ENCODE measurements at regions not wholly inside any gene's neighbourhood (a gene's known extent, or its start where the extent isn't known, plus 50 kb on each side); places are given as distances from the start of the nearest gene placed in this dataset.

DNA sequence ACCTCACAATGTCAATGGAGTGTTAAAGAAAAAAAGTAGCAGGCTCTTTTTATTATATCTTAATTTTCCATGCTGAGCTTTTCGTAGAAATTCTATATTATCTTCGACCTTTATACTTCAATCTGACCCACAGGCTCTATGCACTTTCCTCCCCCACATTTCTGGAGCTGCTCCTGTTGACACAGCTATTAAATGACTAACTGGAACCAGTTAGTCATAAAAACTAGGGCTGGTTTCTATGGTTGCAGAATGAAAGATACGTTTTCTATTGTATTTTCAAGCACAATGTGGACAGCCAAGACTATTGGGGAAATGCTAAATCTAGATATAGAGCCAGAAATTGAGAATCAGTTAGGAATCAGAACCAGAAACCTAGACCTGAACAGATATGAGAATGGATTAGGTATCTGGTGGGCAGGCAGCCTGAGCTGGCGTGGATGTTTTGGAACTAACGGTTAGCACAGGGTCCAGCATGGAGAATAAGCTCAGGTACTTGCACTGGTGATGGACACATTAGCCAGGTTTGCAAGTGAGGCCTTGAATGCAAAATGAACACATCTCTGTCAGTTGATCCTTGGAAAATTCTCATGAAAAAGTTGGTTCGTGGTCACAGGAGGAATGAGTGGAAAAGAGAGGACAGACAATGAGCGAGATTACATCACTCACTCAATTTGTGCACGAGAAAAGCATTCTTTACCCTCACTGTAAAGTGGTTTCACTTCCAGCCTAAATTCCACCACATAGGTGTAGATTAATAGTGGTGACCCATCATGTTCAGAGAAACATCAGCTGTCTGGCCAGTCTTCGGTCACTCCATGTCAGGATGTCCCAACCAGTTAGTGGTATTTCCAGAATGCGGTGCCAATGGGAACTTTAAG, 144.6 kb upstream of the EPHA4 start:
- Mint-ChIP-seq H3K36me3 (no peaks in the 10 kb centered on the region), H3K9me3 (peaks cover 0 to 9% (median 2%) of the 10 kb centered on the region in 7 donors), H3K27ac (no peak overlapping the region), H3K4me1 (no peaks in the 10 kb centered on the region), H3K27me3 (no peaks in the 10 kb centered on the region), H3K4me3 (no peak overlapping the region)
- Histone ChIP-seq H3K9me3 (ENCODE audit: control insufficient read depth in 2 of 2, low read length in 2 of 2) (no peaks in the 10 kb centered on the region), H3K4me1 (ENCODE audit: control insufficient read depth, insufficient read depth, low read length, poor library complexity, severe bottlenecking) (no peaks in the 10 kb centered on the region), H3K36me3 (ENCODE audit: control insufficient read depth, insufficient read depth, low read length) (no peaks in the 10 kb centered on the region), H3K4me3 (ENCODE audit: low read depth, low read length) (no peak overlapping the region), H3K27ac (ENCODE audit: insufficient read depth, low read length, poor library complexity, severe bottlenecking) (no peak overlapping the region), H3K27me3 (ENCODE audit: control insufficient read depth, insufficient read depth, low read length) (no peaks in the 10 kb centered on the region)
- DNase-seq (no peak), ATAC-seq (ENCODE audit: low read depth in 2 of 2) (no peak)

DNA sequence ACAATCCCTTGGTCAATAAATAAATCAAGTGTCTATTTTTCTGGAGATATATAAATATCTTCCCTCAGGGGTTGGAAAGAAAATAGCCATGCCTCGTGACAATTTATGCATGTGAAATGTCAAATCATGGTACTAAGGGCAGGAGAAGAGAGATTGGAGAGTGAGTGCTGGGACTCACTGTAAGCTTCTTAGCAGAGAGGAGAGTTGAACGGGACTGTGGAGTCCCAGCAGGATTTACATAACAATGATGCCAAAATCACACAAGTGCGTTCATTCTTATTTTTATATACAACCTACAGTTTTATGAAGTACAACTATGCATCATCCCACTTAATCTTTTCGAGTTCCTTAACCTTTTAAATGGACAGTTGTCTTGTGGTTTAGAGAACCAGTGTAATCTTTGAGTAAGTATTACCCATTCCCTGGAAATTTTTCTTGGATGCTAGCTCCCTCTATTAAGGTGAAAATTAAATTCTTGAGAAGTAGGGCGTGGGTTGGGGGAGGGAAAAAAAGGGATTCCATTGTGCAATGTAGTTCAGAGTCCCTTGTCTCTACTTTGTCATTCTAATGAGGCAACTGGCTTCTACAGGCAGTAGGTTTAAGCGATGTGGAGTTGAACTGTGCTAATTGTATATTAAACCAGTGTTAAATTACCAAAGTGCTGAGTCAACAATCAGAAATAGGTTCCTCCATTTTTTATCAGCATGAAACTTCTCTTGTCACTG, 143.6 kb upstream of the EPHA4 start:
- no peak overlapping the region for H3K4me3 ChIP-seq (ENCODE audit: low read depth, low read length)
- Mint-ChIP-seq H3K9me3 (peaks cover 0 to 8% (median 2%) of the 10 kb centered on the region in 7 donors), H3K27ac (no peak overlapping the region), H3K27me3 (no peaks in the 10 kb centered on the region), H3K4me3 (no peak overlapping the region), H3K4me1 (no peaks in the 10 kb centered on the region), H3K36me3 (no peaks in the 10 kb centered on the region)
- H3K9me3 ChIP-seq (ENCODE audit: control insufficient read depth in 2 of 2, low read length in 2 of 2): no peaks in the 10 kb centered on the region
- no peaks in the 10 kb centered on the region for H3K36me3 ChIP-seq (ENCODE audit: control insufficient read depth, insufficient read depth, low read length)
- no peaks in the 10 kb centered on the region for H3K4me1 ChIP-seq (ENCODE audit: control insufficient read depth, insufficient read depth, low read length, poor library complexity, severe bottlenecking)
- no peaks in the 10 kb centered on the region for H3K27me3 ChIP-seq (ENCODE audit: control insufficient read depth, insufficient read depth, low read length)
- H3K27ac ChIP-seq (ENCODE audit: insufficient read depth, low read length, poor library complexity, severe bottlenecking): no peak overlapping the region
- no peak for DNase-seq
- no peak for ATAC-seq (ENCODE audit: low read depth in 2 of 2)

DNA sequence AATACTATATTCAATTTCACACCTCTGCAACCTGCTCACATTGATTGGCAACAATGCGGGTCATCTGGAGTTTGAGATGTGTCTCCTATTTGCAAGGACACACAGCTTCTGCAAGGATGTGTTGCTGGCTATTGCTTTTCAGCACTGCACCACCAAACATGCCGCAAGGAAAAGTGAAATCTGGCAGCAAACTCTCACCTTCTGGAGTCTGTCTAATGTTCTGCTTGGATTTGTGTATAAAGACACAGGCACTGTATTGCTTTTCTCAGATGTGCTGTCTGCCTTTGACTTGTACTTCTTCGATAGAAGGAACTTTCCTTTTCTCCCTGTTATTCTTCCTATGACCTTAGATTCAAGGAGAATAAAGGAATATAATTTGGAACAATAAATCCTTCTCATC, 138.6 kb upstream of the EPHA4 start:
- Mint-ChIP-seq H3K27ac (no peak overlapping the region), H3K27me3 (no peaks in the 10 kb centered on the region), H3K36me3 (no peaks in the 10 kb centered on the region), H3K4me3 (no peak overlapping the region), H3K9me3 (peaks cover 0 to 8% (median 0%) of the 10 kb centered on the region in 7 donors), H3K4me1 (no peaks in the 10 kb centered on the region)
- H3K9me3 ChIP-seq (ENCODE audit: control insufficient read depth in 2 of 2, low read length in 2 of 2): no peaks in the 10 kb centered on the region
- no peaks in the 10 kb centered on the region for H3K4me1 ChIP-seq (ENCODE audit: control insufficient read depth, insufficient read depth, low read length, poor library complexity, severe bottlenecking)
- no peaks in the 10 kb centered on the region for H3K36me3 ChIP-seq (ENCODE audit: control insufficient read depth, insufficient read depth, low read length)
- H3K27me3 ChIP-seq (ENCODE audit: control insufficient read depth, insufficient read depth, low read length): no peaks in the 10 kb centered on the region
- no peak for DNase-seq
- H3K27ac ChIP-seq (ENCODE audit: insufficient read depth, low read length, poor library complexity, severe bottlenecking): no peak overlapping the region
- no peak for ATAC-seq (ENCODE audit: low read depth in 2 of 2)
- H3K4me3 ChIP-seq (ENCODE audit: low read depth, low read length): no peak overlapping the region

DNA sequence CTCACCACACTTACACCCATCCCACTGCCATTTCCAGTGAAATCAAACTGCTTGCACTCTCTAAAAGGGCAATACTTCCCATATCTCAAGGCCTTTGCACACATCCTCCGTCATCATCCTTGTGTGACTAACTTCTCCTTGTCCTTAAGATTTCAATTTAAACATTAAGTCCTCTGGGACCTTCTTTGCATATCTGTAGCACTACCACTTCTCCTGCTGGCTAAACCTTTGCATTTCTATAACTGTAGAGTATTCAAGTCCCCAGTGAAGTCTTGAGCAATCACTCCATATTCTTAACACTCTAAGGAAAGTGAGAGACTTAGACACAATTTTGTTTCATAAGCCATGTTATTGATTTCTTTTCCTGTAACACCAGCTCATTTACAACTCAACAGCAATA, 136.8 kb upstream of the EPHA4 start:
- no peak for DNase-seq
- Histone ChIP-seq H3K4me3 (ENCODE audit: low read depth, low read length) (no peak overlapping the region), H3K27me3 (ENCODE audit: control insufficient read depth, insufficient read depth, low read length) (no peaks in the 10 kb centered on the region), H3K9me3 (ENCODE audit: control insufficient read depth in 2 of 2, low read length in 2 of 2) (no peaks in the 10 kb centered on the region), H3K27ac (ENCODE audit: insufficient read depth, low read length, poor library complexity, severe bottlenecking) (no peak overlapping the region), H3K36me3 (ENCODE audit: control insufficient read depth, insufficient read depth, low read length) (no peaks in the 10 kb centered on the region), H3K4me1 (ENCODE audit: control insufficient read depth, insufficient read depth, low read length, poor library complexity, severe bottlenecking) (no peaks in the 10 kb centered on the region)
- ATAC-seq (ENCODE audit: low read depth in 2 of 2): no peak
- Mint-ChIP-seq H3K36me3 (no peaks in the 10 kb centered on the region), H3K27me3 (no peaks in the 10 kb centered on the region), H3K4me3 (no peak overlapping the region), H3K4me1 (no peaks in the 10 kb centered on the region), H3K27ac (no peak overlapping the region), H3K9me3 (peaks cover 0 to 5% (median 0%) of the 10 kb centered on the region in 7 donors)

DNA sequence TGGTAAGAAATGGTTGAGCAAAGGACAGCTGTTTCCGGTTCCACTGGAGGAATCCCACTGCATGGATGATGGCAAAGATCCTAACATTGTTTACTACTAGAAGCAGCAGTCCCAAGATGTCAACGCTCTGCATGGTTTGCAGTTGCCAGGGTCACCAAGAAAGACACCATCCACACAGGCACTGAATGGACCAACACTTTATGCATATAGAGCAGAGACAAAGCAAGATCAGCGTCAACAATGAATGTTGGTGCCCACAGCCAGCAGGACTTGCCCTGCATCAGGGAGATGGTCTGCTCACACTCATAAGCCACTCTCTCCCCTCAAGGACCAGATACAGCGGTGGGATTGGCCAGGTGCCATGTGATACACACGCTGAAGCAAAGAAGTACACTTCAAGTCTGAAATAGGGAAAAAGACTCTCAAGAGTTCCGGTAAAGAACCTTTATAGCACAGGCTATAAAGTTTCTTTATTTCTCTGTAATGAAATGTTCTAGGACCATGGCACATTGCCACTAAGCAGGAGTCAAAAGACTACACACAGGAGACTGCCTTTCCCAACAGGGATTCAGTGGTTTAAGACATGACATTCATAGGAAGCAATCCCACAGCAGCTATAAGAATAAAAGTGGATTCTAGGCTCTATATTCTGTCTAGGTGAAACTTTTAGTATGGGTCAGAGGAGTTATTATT, 133.2 kb upstream of the EPHA4 start:
- no peaks in the 10 kb centered on the region for H3K4me1 Mint-ChIP-seq
- no peaks in the 10 kb centered on the region for H3K36me3 Mint-ChIP-seq
- ATAC-seq (ENCODE audit: low read depth in 2 of 2) (no peak), DNase-seq (no peak)
- H3K27me3 ChIP-seq (ENCODE audit: control insufficient read depth, insufficient read depth, low read length): no peaks in the 10 kb centered on the region
- no peaks in the 10 kb centered on the region for H3K9me3 ChIP-seq (ENCODE audit: control insufficient read depth in 2 of 2, low read length in 2 of 2)
- H3K27me3 Mint-ChIP-seq: no peaks in the 10 kb centered on the region
- no peak overlapping the region for H3K27ac Mint-ChIP-seq
- H3K27ac ChIP-seq (ENCODE audit: insufficient read depth, low read length, poor library complexity, severe bottlenecking): no peak overlapping the region
- no peaks in the 10 kb centered on the region for H3K36me3 ChIP-seq (ENCODE audit: control insufficient read depth, insufficient read depth, low read length)
- H3K9me3 Mint-ChIP-seq: peaks cover 0 to 2% (median 0%) of the 10 kb centered on the region in 7 donors
- H3K4me3 Mint-ChIP-seq: no peak overlapping the region
- no peak overlapping the region for H3K4me3 ChIP-seq (ENCODE audit: low read depth, low read length)
- H3K4me1 ChIP-seq (ENCODE audit: control insufficient read depth, insufficient read depth, low read length, poor library complexity, severe bottlenecking): no peaks in the 10 kb centered on the region

DNA sequence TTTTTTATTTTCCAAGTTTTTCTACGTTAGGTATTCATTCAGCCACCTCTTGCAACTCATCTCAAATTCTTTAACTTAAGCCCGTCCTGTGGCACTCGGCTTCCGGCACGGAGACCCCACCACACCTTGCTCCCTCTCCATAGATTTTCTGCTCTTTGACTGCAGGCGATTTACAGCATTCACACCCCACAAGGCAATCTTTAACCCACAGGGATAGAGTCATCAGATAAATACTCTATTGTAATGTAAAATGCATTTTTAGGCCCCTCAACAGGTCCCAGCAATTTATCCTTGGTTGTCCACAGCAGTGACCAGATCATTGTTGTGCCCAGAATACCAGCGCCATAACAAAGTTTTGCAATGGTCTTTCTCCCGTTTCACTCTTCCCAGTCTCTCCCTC, 132.3 kb upstream of the EPHA4 start:
- H3K4me1 ChIP-seq (ENCODE audit: control insufficient read depth, insufficient read depth, low read length, poor library complexity, severe bottlenecking): no peaks in the 10 kb centered on the region
- no peak overlapping the region for H3K27ac ChIP-seq (ENCODE audit: insufficient read depth, low read length, poor library complexity, severe bottlenecking)
- no peaks in the 10 kb centered on the region for H3K36me3 ChIP-seq (ENCODE audit: control insufficient read depth, insufficient read depth, low read length)
- H3K9me3 ChIP-seq (ENCODE audit: control insufficient read depth in 2 of 2, low read length in 2 of 2): no peaks in the 10 kb centered on the region
- no peak overlapping the region for H3K4me3 Mint-ChIP-seq
- H3K27me3 ChIP-seq (ENCODE audit: control insufficient read depth, insufficient read depth, low read length): no peaks in the 10 kb centered on the region
- DNase-seq: no peak
- no peaks in the 10 kb centered on the region for H3K36me3 Mint-ChIP-seq
- no peaks in the 10 kb centered on the region for H3K4me1 Mint-ChIP-seq
- no peaks in the 10 kb centered on the region for H3K27me3 Mint-ChIP-seq
- H3K27ac Mint-ChIP-seq: no peak overlapping the region
- no peak overlapping the region for H3K4me3 ChIP-seq (ENCODE audit: low read depth, low read length)
- peaks cover 0 to 3% (median 0%) of the 10 kb centered on the region in 7 donors for H3K9me3 Mint-ChIP-seq
- ATAC-seq (ENCODE audit: low read depth in 2 of 2): no peak

DNA sequence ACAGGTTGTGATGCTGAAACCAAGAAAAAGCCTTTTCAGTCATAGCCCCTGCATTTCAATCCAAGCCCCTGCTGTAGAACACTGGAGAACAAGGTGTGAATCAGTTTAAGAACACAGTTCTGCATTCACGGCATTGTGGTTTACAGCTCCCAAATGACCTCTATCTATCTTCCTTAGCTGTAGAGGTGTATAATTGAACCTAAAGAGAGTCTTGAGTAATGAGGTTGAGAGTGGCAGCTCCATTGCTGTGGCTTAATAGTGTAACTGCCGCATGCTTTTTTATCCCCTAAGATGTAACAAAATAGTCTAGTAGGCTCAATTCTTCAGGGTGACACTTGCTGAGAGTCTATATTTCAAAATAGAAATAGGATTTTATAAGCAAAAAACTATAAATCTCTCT, 121.3 kb upstream of the EPHA4 start:
- Histone ChIP-seq H3K4me3 (ENCODE audit: low read depth, low read length) (no peak overlapping the region), H3K27ac (ENCODE audit: insufficient read depth, low read length, poor library complexity, severe bottlenecking) (no peak overlapping the region), H3K36me3 (ENCODE audit: control insufficient read depth, insufficient read depth, low read length) (no peaks in the 10 kb centered on the region), H3K4me1 (ENCODE audit: control insufficient read depth, insufficient read depth, low read length, poor library complexity, severe bottlenecking) (no peaks in the 10 kb centered on the region), H3K9me3 (ENCODE audit: control insufficient read depth in 2 of 2, low read length in 2 of 2) (no peaks in the 10 kb centered on the region), H3K27me3 (ENCODE audit: control insufficient read depth, insufficient read depth, low read length) (no peaks in the 10 kb centered on the region)
- no peaks in the 10 kb centered on the region for H3K4me1 Mint-ChIP-seq
- H3K36me3 Mint-ChIP-seq: no peaks in the 10 kb centered on the region
- H3K9me3 Mint-ChIP-seq: peaks cover 0 to 8% (median 0%) of the 10 kb centered on the region in 7 donors
- no peak overlapping the region for H3K4me3 Mint-ChIP-seq
- no peak overlapping the region for H3K27ac Mint-ChIP-seq
- no peak for DNase-seq
- no peak for ATAC-seq (ENCODE audit: low read depth in 2 of 2)
- H3K27me3 Mint-ChIP-seq: no peaks in the 10 kb centered on the region
